Stimulated activated CD4-positive, alpha-beta T cell treated with anti-CD3 and anti-CD28 coated beads, Interleukin-15, amount 100 ng/mL, for 48 hours (primary cell): ENCODE measurements at regions not wholly inside any gene's neighbourhood (a gene's known extent, or its start where the extent isn't known, plus 50 kb on each side); places are given as distances from the start of the nearest gene placed in this dataset.

Experiments used
- DNase-seq, 2 donors: peaks; one replicate each; pipeline ENCODE4 v3.0.0-alpha.2; 2020; ENCODE audit warnings: low read depth in 2 of 2

- no peak for DNase-seq
Observed at GRCh38 chr2:145846982-145847381, 1327.1 kb upstream of the ZEB2 start.

GRCh38 chr2:145845923-145846322 lies 1326.0 kb upstream of the ZEB2 start:
- no peak for DNase-seq

DNA sequence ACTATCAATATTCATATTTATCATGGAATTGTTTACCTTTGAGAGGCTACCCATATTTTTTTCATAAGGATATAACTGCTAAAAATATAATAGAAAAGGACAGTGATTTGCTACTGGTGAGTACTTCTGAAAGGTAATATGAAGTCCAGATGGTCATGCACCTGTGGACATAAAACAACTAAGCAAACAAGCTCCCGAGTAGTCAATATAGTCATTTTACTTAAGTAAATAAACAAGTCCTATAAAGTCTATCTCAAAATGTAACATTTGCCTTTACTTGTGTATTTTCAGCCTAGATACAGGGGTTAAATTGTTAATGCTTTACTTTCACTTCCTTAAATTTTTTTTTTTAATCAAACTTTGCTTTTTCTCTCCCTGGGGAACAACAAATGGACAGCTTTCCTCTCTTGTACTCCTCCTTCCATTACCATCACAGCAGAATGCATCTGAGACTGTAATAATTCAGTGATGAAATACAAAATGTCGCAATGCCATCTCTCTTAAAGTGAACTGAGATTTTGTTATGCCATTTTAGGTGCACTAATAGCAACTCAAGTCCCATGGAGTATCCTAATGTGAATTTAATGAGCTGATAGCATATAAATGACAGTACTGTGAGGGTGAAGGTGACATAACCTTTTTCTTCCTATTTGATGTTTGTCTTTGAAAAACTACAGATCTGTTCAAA lies 1325.4 kb upstream of the ZEB2 start:
- DNase-seq: no peak

DNA sequence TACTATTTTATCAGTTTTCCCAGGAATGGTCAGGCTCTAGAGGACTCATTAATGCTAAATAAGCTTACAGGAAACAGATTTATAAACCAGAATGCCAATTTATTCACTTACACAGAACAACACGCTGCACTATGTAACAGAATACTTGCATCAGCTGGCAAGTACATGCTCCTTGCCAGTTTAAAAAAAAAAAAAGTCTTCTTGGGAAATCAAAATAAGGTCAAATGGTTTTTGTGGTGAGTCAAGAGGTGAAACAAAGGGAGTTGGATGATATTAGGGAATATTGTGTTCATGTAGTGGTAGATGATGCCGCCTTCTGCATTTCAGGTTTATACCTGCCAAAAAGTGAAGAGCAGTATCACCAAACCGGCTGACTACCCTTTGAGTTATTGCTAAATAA lies 1322.1 kb upstream of the ZEB2 start:
- no peak for DNase-seq

- DNase-seq: no peak
Observed at GRCh38 chr2:145836986-145837385, 1317.1 kb upstream of the ZEB2 start.

DNA sequence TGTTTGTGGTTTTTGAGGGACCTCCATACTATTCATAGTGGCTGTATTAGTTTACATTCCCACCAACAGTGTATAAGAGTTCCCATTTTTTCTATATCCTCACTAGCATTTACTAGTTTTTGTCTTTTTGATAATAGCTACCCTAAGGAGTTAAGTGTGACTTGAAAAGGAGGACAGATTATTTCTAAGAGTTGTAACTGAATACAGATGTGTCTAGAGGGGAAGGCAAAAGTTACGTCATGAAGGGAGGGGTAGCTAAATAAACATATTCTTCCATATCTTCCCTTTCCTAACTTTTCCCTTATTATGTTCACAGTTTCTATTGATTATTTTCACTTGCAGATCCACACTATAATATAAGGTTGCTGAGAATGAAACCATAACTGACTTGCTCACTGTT lies 1315.7 kb upstream of the ZEB2 start:
- DNase-seq: no peak

- no peak for DNase-seq
Observed at GRCh38 chr2:145832681-145833080, 1312.8 kb upstream of the ZEB2 start.

GRCh38 chr2:145829931-145830330 lies 1310.0 kb upstream of the ZEB2 start:
- no peak for DNase-seq

- DNase-seq: no peak
Observed at GRCh38 chr2:145827235-145827634, 1307.3 kb upstream of the ZEB2 start.

DNA sequence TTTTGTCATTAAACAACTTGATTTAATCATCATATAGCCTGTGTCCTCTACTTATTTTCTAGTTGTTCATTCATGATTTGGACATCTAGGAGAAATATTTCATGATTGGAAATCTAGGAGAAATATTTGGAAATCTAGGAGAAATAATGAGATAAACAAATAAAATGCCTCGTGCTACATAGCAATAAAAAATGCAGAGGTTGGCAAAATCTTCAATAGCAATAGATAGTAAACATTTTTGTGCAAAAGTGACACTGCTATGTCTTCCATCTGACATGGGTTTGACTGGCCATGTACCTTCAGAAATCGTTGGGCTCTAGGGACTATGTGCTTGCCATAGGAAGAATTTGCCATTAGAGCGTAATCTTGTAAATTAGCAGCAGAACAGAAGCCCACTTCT lies 1304.5 kb upstream of the ZEB2 start:
- no peak for DNase-seq

DNA sequence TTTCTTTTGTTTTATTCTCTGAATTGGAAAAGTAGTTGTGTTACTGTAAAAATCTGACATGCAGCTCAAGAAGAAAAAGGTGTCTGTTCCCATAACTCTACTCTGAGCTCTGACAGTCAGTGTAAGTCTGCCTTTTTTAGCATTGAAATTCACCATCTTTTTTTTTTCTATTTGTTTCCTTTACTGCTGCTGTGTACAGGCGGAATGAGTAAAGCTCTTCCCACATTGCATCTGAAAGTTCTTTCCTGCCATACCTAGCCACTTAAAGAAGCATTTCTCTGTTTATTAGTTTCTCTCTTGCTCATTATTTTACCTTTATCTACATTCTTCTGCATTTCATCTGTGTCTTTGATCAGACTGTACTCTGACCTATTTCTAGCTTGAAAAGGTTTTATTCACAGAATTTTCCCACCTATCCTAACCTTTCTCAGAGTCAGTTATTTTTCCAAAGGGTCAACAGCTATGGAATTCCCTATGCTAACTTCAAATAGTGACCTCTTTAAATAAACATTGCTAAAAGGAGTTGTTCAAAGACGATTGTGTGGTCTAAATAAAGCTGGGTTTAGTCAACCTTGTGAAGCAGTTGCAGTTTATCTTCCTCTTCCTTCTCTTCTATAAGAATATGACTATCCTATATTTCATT lies 1303.1 kb upstream of the ZEB2 start:
- DNase-seq: no peak

- DNase-seq: no peak
Observed at GRCh38 chr2:145820651-145821050, 1300.7 kb upstream of the ZEB2 start.

- DNase-seq: no peak
Observed at GRCh38 chr2:145818890-145819504, 1299.1 kb upstream of the ZEB2 start.

DNA sequence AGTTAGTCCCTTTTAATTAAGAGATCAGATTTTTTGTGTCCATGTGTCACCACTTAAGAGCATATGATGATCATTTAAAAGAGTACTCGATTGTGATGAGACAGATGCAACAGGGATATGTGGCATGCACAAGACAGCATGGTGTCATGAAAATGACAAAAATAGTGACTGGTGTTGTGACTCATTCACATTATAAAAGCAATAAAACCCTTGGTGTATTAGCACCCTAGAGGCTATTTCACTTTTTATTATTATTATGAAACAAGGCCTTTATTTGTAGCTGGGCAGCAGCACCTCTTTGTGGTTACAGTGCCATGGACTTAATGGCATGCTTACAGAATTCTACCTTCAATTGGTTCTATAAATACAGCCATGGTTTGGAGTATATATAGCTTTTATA lies 1296.0 kb upstream of the ZEB2 start:
- no peak for DNase-seq

DNA sequence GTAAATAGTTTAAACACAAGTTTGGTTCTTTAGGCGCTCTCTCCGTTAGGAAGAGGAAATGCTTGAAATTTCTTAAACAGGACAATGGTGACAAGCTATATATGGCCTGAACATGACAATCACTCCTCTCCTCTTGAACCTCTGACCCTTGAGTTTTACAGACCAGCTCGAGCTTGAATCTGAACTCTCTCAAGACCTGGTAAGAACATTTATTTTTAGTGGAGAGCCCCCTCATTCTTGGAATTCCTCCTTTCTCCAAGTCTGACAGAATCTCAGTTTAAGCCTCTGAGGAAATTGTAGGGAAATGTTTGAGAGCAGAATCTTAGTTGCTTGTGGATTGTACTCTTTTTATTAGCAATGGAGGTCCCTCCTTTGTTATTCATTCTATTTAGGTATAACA lies 1293.6 kb upstream of the ZEB2 start:
- DNase-seq: no peak

GRCh38 chr2:145812165-145812554 lies 1292.2 kb upstream of the ZEB2 start:
- DNase-seq: no peak

DNA sequence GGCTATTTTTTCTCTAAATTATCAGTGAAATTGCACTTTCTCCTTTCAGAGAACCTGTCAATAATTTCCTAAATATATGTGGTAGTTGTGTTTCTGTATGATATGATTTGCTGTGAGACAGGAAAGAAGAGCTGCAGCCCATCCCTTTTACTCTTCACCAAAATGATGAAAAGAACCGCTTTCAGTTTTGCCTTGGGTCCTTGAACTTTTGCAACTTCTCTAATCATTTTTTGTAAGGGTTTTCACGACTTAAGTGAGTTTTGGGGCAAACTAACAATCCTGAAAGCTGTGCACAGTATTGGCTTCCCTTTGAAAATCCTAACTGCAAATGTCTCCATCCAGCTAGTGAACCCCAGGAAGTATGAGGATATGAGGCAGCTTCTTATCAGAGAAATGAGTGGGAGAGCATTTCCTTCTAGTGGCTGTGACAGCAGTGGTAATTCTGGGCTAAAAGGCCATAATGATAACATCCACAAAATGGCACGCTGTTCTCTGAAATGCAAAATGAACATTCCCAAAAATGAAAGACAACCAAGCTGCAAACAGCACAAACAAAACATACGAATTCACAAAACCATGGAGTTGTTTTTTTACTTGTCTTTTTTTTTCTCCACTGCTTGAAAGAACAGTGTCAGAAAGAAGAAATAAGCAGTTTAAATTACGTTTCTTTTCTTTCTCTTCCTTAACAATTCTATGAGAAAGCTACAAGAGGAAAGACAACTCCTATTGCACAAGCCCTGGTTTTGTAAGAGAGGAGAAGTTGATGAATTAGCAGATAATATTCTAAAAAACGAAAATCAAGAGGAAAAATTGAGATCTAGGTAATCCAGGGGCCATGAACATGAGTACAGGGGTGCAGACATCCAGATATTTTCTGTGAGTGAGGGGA lies 1291.6 kb upstream of the ZEB2 start:
- no peak for DNase-seq

GRCh38 chr2:145807968-145808367 lies 1288.0 kb upstream of the ZEB2 start:
- no peak for DNase-seq

DNA sequence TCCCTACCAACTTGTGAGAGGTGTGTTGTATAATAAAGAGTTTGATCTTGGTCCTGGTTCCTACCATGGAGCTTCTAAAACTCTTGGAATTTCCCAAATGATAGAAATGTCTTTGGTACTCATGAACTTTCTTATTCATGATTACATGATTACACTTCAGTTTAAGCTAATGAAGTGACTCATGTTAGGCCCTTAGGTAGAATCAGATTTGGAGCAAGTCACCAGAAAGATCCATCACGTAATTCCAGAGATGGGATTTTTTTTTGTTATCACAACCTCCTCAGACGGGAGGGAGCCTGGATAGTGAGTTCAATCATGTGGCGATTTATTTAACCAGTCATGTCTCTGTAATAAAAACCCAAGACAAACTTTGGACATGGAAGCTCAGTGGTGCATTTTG lies 1287.6 kb upstream of the ZEB2 start:
- DNase-seq: no peak

DNA sequence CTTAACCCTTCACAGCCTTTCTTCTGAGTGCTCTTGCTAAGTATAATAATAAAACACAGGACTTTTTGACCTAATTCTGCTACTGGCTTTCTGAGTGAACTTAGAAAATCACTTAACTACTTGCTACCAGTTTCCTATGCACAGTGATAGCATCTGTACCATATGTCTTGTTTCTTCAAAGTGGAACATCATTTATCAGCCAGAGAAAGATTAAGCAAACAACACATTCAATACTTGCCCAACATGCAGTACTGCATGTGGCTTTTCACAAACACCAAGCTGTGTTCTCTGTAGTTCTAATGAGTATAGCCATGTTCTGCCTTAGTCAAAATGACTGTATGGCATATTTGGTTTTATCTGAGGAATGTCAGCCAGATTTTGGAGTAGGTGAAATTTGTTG lies 1286.6 kb upstream of the ZEB2 start:
- DNase-seq: no peak

- no peak for DNase-seq
Observed at GRCh38 chr2:145802133-145802532, 1282.2 kb upstream of the ZEB2 start.

- DNase-seq: no peak
Observed at GRCh38 chr2:145801210-145801609, 1281.3 kb upstream of the ZEB2 start.
